DND-41 (cell line): ENCODE measurements at regions not wholly inside any gene's neighbourhood (a gene's known extent, or its start where the extent isn't known, plus 50 kb on each side); places are given as distances from the start of the nearest gene placed in this dataset.

Experiments used
- ATAC-seq: fragments of 200-7000 bp; cut with Tn5 transposase; 3 replicates; pipeline ENCODE4 v1.9.1; 2021; ENCODE audit warnings: low read depth; ENCODE audit not compliant: insufficient read depth
- DNase-seq: peaks from one replicate; pipeline ENCODE4 v3.0.0-alpha.2; 2020
- H2AFZ ChIP-seq: 2 replicates; pipeline ENCODE4 v1.6.0; 2012; ENCODE audit warnings: low read depth, low read length
- H3K27ac ChIP-seq: 2 replicates; pipeline ENCODE4 v1.5.1; 2012; ENCODE audit warnings: low read length, inconsistent platforms
- H3K27me3 ChIP-seq: fragments of 200-600 bp; sonication (generic); 2 replicates; pipeline ENCODE4 v1.6.0; 2012; ENCODE audit warnings: low read length, mild to moderate bottlenecking, inconsistent platforms; ENCODE audit not compliant: insufficient read depth, poor library complexity
- H3K36me3 ChIP-seq: 2 replicates; pipeline ENCODE4 v1.5.1; 2012; ENCODE audit warnings: low read length, inconsistent platforms; ENCODE audit not compliant: insufficient read depth
- H3K4me1 ChIP-seq: 2 replicates; pipeline ENCODE4 v1.5.1; 2012; ENCODE audit warnings: mild to moderate bottlenecking, low read length; ENCODE audit not compliant: insufficient read depth
- H3K4me2 ChIP-seq: 2 replicates; pipeline ENCODE4 v1.6.0; 2012; ENCODE audit warnings: mild to moderate bottlenecking, moderate library complexity, low read length, inconsistent platforms; ENCODE audit not compliant: insufficient read depth
- H3K4me3 ChIP-seq, 2 experiments: fragments of 200-600 bp in 1 of 2; shearing (Covaris generic) in 1 of 2; 2 replicates each; pipeline ENCODE4 v1.5.1; 2012 to 2016; ENCODE audit warnings: inconsistent platforms in 2 of 2, low read length in 2 of 2, mild to moderate bottlenecking in 2 of 2, low read depth in 1 of 2, moderate library complexity in 1 of 2
- H3K79me2 ChIP-seq: 2 replicates; pipeline ENCODE4 v1.6.0; 2012; ENCODE audit warnings: low read length, inconsistent platforms; ENCODE audit not compliant: insufficient read depth
- H3K9ac ChIP-seq: 2 replicates; pipeline ENCODE4 v1.6.0; 2012; ENCODE audit warnings: low read depth, mild to moderate bottlenecking, inconsistent platforms, low read length, moderate library complexity
- H3K9me3 ChIP-seq: 2 replicates; pipeline ENCODE4 v1.5.1; 2012; ENCODE audit warnings: low read length, moderate library complexity, mild to moderate bottlenecking, inconsistent platforms; ENCODE audit not compliant: insufficient read depth, severe bottlenecking
- H4K20me1 ChIP-seq: 2 replicates; pipeline ENCODE4 v1.6.0; 2012; ENCODE audit warnings: low read length; ENCODE audit not compliant: insufficient read depth
- EZH2 ChIP-seq: IDR thresholded peaks from 3 replicates; pipeline ENCODE4 v1.6.1; 2012; ENCODE audit warnings: borderline replicate concordance, low read depth, mild to moderate bottlenecking, moderate library complexity, low read length, inconsistent platforms; ENCODE audit not compliant: severe bottlenecking
- TF ChIP-seq, protein P1 (sequence below): IDR thresholded peaks from 2 replicates; pipeline ENCODE4 v1.5.1; 2012; ENCODE audit warnings: borderline replicate concordance, low read length, moderate library complexity, mild to moderate bottlenecking; ENCODE audit not compliant: poor library complexity, severe bottlenecking; ENCODE audit errors: extremely low read depth

DNA sequence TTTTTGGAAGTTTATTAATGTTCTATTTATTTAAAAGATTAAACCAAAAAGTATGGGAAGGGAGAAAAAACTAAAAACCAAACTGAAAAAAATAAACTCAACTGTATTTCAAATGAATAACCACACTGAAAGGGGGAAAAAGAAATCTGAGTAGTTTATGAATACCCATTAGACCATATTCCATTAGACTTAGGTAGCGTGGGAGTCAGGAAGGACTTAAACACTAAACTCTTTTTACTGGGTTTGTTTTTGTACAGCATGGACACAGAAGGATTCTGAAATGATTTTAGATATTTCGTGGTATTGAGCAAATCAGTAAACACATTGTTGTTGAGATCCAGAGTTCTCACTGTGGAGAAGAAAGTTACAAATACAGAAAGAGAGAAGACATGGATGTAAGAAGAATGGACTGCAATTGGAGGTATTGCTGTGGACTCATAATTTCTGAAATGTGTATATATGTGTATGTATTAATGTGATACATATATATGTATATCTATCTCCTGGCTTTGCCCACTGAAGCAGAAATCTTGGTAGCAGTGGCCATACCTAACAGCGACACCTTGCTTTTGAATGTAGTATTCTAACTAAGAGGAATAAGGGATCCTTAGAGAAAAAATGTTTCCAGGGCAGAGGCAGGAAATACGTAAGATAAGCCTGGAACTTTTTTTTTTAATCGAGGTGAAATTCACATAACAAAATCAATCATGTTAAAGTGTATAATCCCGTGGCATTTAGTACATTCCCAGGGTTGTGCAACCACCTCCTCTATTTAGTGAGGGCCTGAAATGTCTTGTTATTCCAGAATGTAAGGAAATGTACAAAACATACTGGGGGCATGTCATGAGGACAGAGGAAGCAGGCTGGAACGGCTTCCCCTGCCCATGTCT, 228.8 kb downstream of the SMARCA2 start:
- Histone ChIP-seq H3K9ac (no peak overlapping the region), H3K4me2 (no peak overlapping the region), H3K27ac (no peak overlapping the region), H3K4me1 (peaks cover 14% of the 10 kb centered on the region), H3K9me3 (no peaks in the 10 kb centered on the region), H4K20me1 (no peaks in the 10 kb centered on the region), H3K4me3 (no peak overlapping the region), H3K27me3 (no peaks in the 10 kb centered on the region), H3K36me3 (no peaks in the 10 kb centered on the region), H3K79me2 (no peaks in the 10 kb centered on the region), H2AFZ (no peak overlapping the region)
- no peak for ATAC-seq
- no peak for DNase-seq
- TF ChIP-seq, protein P1, sequence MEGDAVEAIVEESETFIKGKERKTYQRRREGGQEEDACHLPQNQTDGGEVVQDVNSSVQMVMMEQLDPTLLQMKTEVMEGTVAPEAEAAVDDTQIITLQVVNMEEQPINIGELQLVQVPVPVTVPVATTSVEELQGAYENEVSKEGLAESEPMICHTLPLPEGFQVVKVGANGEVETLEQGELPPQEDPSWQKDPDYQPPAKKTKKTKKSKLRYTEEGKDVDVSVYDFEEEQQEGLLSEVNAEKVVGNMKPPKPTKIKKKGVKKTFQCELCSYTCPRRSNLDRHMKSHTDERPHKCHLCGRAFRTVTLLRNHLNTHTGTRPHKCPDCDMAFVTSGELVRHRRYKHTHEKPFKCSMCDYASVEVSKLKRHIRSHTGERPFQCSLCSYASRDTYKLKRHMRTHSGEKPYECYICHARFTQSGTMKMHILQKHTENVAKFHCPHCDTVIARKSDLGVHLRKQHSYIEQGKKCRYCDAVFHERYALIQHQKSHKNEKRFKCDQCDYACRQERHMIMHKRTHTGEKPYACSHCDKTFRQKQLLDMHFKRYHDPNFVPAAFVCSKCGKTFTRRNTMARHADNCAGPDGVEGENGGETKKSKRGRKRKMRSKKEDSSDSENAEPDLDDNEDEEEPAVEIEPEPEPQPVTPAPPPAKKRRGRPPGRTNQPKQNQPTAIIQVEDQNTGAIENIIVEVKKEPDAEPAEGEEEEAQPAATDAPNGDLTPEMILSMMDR: no peak
- no peak for TF ChIP-seq EZH2

DNA sequence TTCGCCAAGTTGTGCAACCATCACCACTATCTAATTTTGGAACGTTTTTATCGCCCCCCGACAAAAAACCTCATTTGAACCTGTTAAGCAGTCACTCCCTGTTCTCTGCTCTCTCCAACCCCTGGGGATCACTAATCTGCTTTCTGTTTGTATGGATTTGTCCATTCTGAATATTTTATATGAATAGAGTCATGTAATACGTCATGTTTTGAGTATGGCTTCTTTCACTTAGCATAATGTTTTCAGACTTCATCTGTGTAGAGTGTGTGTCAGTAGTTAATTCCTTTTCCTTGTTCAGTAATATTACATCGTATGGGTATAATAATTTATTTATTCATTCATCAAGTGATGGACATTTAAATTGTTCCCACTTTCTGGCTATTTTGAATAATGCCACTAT, 232.2 kb downstream of the SMARCA2 start:
- H3K9me3 ChIP-seq: no peaks in the 10 kb centered on the region
- H4K20me1 ChIP-seq: no peaks in the 10 kb centered on the region
- ATAC-seq (no peak), DNase-seq (no peak)
- H3K27ac ChIP-seq: no peak overlapping the region
- no peak overlapping the region for H3K9ac ChIP-seq
- H3K4me2 ChIP-seq: no peak overlapping the region
- peaks cover 6% of the 10 kb centered on the region for H3K4me1 ChIP-seq
- no peak for TF ChIP-seq EZH2
- TF ChIP-seq, protein P1: no peak
- no peaks in the 10 kb centered on the region for H3K79me2 ChIP-seq
- H3K27me3 ChIP-seq: no peaks in the 10 kb centered on the region
- no peak overlapping the region for H2AFZ ChIP-seq
- H3K36me3 ChIP-seq: no peaks in the 10 kb centered on the region
- H3K4me3 ChIP-seq: no peak overlapping the region

DNA sequence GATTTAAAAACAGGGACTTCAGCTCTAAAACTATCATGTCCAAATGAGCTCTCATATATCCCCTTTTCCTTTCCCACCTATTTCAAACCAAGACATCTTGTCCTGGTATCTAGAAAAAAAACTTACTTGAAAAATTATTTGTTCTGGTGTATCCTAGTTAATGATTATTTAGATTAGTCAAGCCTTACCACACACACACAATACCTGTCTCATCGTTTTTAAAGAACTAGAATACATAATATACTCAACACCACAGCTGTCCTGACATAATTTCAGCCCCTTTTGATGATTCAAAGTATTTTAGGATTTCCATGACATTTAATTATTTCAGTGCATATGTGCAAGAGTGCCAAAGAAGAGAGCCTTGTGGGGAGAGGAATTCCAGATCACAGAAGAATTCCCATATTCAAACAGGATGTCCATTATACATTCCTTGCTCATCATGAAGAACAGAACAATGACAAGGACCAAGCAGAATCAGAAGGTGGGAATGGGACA, 233.7 kb downstream of the SMARCA2 start:
- Histone ChIP-seq H3K27ac (no peak overlapping the region), H3K4me1 (no peaks in the 10 kb centered on the region), H3K9me3 (no peaks in the 10 kb centered on the region), H3K36me3 (no peaks in the 10 kb centered on the region), H2AFZ (no peak overlapping the region), H3K27me3 (no peaks in the 10 kb centered on the region), H3K79me2 (no peaks in the 10 kb centered on the region), H3K9ac (no peak overlapping the region), H3K4me3 (no peak overlapping the region), H3K4me2 (no peak overlapping the region), H4K20me1 (no peaks in the 10 kb centered on the region)
- DNase-seq: no peak
- no peak for TF ChIP-seq EZH2
- TF ChIP-seq, protein P1: no peak
- ATAC-seq: no peak
